Cardiac muscle cell (in vitro differentiated cells and primary cell): ENCODE measurements at regions not wholly inside any gene's neighbourhood (a gene's known extent, or its start where the extent isn't known, plus 50 kb on each side); places are given as distances from the start of the nearest gene placed in this dataset.
A peak's percentile ranks its signal among the peaks of the same experiment; 100 is the strongest.

Experiments used
- DNase-seq, 2 donors: peaks; one replicate each; pipeline versions ENCODE4 v3.0.0 to v3.0.0-alpha.2; 2010 to 2017; ENCODE audit warnings: low read depth in 1 of 2, low spot score in 1 of 2
- H3K27ac ChIP-seq: fragments of 200-600 bp; sonication (generic); 2 replicates; pipeline ENCODE4 v1.5.1; 2016
- H3K27me3 ChIP-seq: fragments of 200-600 bp; sonication (generic); 2 replicates; pipeline ENCODE4 v1.6.0; 2016; ENCODE audit warnings: control low read depth
- H3K36me3 ChIP-seq: fragments of 200-600 bp; sonication (generic); 2 replicates; pipeline ENCODE4 v1.5.1; 2016; ENCODE audit warnings: control low read depth
- H3K4me1 ChIP-seq: fragments of 200-600 bp; sonication (generic); 2 replicates; pipeline ENCODE4 v1.8.1; 2017; ENCODE audit warnings: low read depth, mild to moderate bottlenecking, mixed run types
- H3K4me3 ChIP-seq: fragments of 200-600 bp; sonication (generic); 2 replicates; pipeline ENCODE4 v1.5.1; 2016; ENCODE audit warnings: mild to moderate bottlenecking
- H3K9me3 ChIP-seq: fragments of 200-600 bp; sonication (generic); 2 replicates; pipeline ENCODE4 v1.5.1; 2017; ENCODE audit warnings: low read depth, mild to moderate bottlenecking, control low read depth
- CTCF ChIP-seq: IDR thresholded peaks from 2 replicates; pipeline ENCODE4 v1.5.1; 2012; ENCODE audit warnings: low read depth, mild to moderate bottlenecking, low read length

- H3K9me3 ChIP-seq, result no peaks in the 10 kb centered on the region
- H3K27me3 ChIP-seq, result no peaks in the 10 kb centered on the region
- TF ChIP-seq CTCF, result no peak
- no peak overlapping the region for H3K27ac ChIP-seq
- H3K4me3 ChIP-seq, result no peak overlapping the region
- peaks cover 3% of the 10 kb centered on the region for H3K4me1 ChIP-seq
- DNase-seq, result no peak
- H3K36me3 ChIP-seq, result no peaks in the 10 kb centered on the region
Measured at GRCh38 chr9:71581101-71581500, 187.2 kb downstream of the CEMIP2 start.

GRCh38 chr9:71571186-71571585, 197.1 kb downstream of the CEMIP2 start:
- H3K27me3 ChIP-seq, result no peaks in the 10 kb centered on the region
- no peak for DNase-seq
- no peaks in the 10 kb centered on the region for H3K4me1 ChIP-seq
- H3K27ac ChIP-seq, result no peak overlapping the region
- TF ChIP-seq CTCF, result no peak
- H3K4me3 ChIP-seq, result no peak overlapping the region
- H3K9me3 ChIP-seq, result no peaks in the 10 kb centered on the region
- H3K36me3 ChIP-seq, result no peaks in the 10 kb centered on the region

- no peak for TF ChIP-seq CTCF
Measured at GRCh38 chr9:71567890-71568289, 200.4 kb downstream of the CEMIP2 start.

GRCh38 chr9:71562140-71562539, 206.2 kb downstream of the CEMIP2 start:
- no peak overlapping the region for H3K27ac ChIP-seq
- no peak for TF ChIP-seq CTCF
- no peaks in the 10 kb centered on the region for H3K9me3 ChIP-seq
- H3K36me3 ChIP-seq, result no peaks in the 10 kb centered on the region
- H3K27me3 ChIP-seq, result no peaks in the 10 kb centered on the region
- no peaks in the 10 kb centered on the region for H3K4me1 ChIP-seq
- no peak overlapping the region for H3K4me3 ChIP-seq
- DNase-seq, result no peak

More at GRCh38 chr9:71567890-71568289, 200.4 kb downstream of the CEMIP2 start:
- H3K4me3 ChIP-seq, result no peak overlapping the region
- DNase-seq, result no peak
- H3K9me3 ChIP-seq, result no peaks in the 10 kb centered on the region
- H3K36me3 ChIP-seq, result no peaks in the 10 kb centered on the region
- H3K27ac ChIP-seq, result no peak overlapping the region
- no peaks in the 10 kb centered on the region for H3K27me3 ChIP-seq
- H3K4me1 ChIP-seq, result no peaks in the 10 kb centered on the region

- Histone ChIP-seq H3K27ac (no peak overlapping the region), H3K27me3 (no peaks in the 10 kb centered on the region), H3K9me3 (no peaks in the 10 kb centered on the region), H3K4me3 (no peak overlapping the region), H3K4me1 (no peaks in the 10 kb centered on the region), H3K36me3 (no peaks in the 10 kb centered on the region)
- no peak for DNase-seq
- TF ChIP-seq CTCF, result no peak
Measured at GRCh38 chr9:71557310-71557709, 211.0 kb downstream of the CEMIP2 start.

GRCh38 chr9:71552480-71552879, 215.8 kb downstream of the CEMIP2 start:
- Histone ChIP-seq H3K27me3 (no peaks in the 10 kb centered on the region), H3K36me3 (no peaks in the 10 kb centered on the region), H3K4me1 (no peaks in the 10 kb centered on the region), H3K9me3 (no peaks in the 10 kb centered on the region), H3K4me3 (no peak overlapping the region), H3K27ac (no peak overlapping the region)
- DNase-seq, result peak in 1 of 2 donors; percentile 43
- no peak for TF ChIP-seq CTCF
